ENCODE measurements at regions not wholly inside any gene's neighbourhood (a gene's known extent, or its start where the extent isn't known, plus 50 kb on each side); places are given as distances from the start of the nearest gene placed in this dataset.
A peak's percentile ranks its signal among the peaks of the same experiment; 100 is the strongest.
"Not testable (repeated sequence)": the region's sequence is repeated elsewhere in the genome, so short reads cannot be mapped to it uniquely, and the experiment has no call there.

DNA sequence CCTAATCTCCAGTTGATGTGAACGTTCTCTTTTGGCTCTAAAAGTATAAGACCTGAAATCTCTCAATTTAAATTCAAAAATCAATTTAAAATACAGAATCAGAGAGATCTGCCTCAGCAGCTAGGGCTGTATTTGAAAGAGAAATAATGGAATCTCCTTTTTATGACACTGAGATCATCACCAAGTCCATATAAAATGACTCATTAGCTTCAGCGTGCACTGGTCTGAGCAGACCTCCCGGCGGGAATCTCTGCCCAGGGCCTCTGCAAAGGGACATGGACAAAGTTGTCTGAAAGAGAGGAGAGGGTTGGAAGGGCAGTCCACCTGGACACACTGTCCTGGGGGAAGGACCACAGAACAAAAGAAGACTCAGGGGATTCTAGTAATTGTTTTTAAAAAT, 855.6 kb downstream of the EFNB2 start:
- H3K4me1 Mint-ChIP-seq = no peaks in the 10 kb centered on the region
- TF ChIP-seq, protein P1, sequence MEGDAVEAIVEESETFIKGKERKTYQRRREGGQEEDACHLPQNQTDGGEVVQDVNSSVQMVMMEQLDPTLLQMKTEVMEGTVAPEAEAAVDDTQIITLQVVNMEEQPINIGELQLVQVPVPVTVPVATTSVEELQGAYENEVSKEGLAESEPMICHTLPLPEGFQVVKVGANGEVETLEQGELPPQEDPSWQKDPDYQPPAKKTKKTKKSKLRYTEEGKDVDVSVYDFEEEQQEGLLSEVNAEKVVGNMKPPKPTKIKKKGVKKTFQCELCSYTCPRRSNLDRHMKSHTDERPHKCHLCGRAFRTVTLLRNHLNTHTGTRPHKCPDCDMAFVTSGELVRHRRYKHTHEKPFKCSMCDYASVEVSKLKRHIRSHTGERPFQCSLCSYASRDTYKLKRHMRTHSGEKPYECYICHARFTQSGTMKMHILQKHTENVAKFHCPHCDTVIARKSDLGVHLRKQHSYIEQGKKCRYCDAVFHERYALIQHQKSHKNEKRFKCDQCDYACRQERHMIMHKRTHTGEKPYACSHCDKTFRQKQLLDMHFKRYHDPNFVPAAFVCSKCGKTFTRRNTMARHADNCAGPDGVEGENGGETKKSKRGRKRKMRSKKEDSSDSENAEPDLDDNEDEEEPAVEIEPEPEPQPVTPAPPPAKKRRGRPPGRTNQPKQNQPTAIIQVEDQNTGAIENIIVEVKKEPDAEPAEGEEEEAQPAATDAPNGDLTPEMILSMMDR (IDR thresholded peaks at IDR 0.05; ENCODE audit: unreplicated experiment in 3 of 3) = no peak

DNA sequence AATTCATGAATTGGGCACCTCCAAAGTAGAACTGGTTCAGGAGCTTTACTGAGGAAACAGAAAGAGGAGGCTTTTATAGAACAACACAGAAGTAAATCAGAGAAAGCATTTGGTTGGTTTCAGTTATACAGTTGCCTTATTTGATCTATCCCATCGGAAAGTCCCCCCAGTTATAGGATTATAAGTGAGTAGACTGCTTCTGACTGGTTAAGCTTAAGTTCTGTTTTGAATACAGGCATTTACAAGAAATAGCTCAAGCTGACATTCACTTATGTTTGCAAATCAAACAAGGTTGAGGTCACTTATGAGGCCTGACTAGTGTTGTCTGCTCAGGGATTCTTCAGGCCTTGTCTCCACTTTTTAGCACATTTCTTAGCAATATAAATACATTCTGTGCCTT, 857.4 kb downstream of the EFNB2 start:
- H3K4me3 Mint-ChIP-seq = no peak overlapping the region

More for the DNA sequence above, 855.6 kb downstream of the EFNB2 start:
- Mint-ChIP-seq H3K36me3 (ENCODE audit: low read depth) (no peaks in the 10 kb centered on the region), H3K27me3 (ENCODE audit: low read depth) (no peaks in the 10 kb centered on the region), H3K9me3 (peaks cover 6% of the 10 kb centered on the region), H3K4me3 (no peak overlapping the region), H3K27ac (no peak overlapping the region)

DNA sequence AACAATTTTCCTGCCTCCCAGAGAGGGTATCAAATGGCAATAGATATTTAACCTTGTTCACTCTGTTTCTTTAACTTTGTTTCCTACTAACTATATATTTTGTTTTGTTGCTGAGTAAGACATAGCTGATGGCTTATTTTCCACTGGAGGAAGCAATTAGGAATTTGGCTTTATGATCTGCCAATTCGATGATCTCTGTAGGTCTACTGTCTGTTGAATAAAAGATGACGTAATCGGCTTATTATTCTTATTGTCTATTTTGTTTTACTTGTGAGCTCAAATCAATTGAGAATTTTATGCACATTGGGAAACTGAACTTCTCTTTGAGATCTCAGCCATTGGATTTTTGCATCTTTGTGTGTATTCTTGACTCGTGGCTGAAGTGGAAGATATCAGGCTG, 862.6 kb downstream of the EFNB2 start:
- no peak overlapping the region for H3K4me3 Mint-ChIP-seq
- H3K36me3 Mint-ChIP-seq (ENCODE audit: low read depth) = no peaks in the 10 kb centered on the region
- TF ChIP-seq, protein P1 (IDR thresholded peaks at IDR 0.05; ENCODE audit: unreplicated experiment in 3 of 3) = no peak
- no peak overlapping the region for H3K27ac Mint-ChIP-seq
- no peaks in the 10 kb centered on the region for H3K9me3 Mint-ChIP-seq
- H3K4me1 Mint-ChIP-seq = peaks cover 6% of the 10 kb centered on the region
- no peaks in the 10 kb centered on the region for H3K27me3 Mint-ChIP-seq (ENCODE audit: low read depth)

More for the DNA sequence above, 857.4 kb downstream of the EFNB2 start:
- Mint-ChIP-seq H3K27ac (no peak overlapping the region), H3K27me3 (ENCODE audit: low read depth) (no peaks in the 10 kb centered on the region), H3K9me3 (peaks cover 6% of the 10 kb centered on the region), H3K4me1 (no peaks in the 10 kb centered on the region), H3K36me3 (ENCODE audit: low read depth) (no peaks in the 10 kb centered on the region)
- TF ChIP-seq, protein P1 (IDR thresholded peaks at IDR 0.05; ENCODE audit: unreplicated experiment in 3 of 3) = no peak

DNA sequence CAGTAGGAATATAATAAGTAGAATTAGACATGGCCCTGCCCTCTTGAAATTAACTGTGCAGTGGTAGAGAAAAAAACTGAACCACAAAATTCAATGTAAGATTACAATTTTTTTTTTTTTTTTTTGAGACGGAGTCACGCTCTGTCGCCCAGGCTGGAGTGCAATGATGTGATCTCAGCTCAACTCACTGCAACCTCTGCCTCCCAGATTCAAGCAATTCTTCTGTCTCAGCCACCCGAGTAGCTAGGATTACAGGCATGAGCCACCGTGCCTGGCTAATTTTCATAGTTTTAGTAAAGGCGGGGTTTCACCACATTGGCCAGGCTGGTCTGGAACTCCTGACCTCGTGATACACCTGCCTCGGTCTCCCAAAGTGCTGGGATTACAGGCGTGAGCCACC, 864.3 kb downstream of the EFNB2 start:
- H3K27ac Mint-ChIP-seq = peak overlapping the region in 1 of 3 experiments; percentile 56
- H3K9me3 Mint-ChIP-seq; H3K27me3 Mint-ChIP-seq (ENCODE audit: low read depth); H3K4me1 Mint-ChIP-seq; H3K36me3 Mint-ChIP-seq (ENCODE audit: low read depth); H3K4me3 Mint-ChIP-seq: not testable (repeated sequence)

DNA sequence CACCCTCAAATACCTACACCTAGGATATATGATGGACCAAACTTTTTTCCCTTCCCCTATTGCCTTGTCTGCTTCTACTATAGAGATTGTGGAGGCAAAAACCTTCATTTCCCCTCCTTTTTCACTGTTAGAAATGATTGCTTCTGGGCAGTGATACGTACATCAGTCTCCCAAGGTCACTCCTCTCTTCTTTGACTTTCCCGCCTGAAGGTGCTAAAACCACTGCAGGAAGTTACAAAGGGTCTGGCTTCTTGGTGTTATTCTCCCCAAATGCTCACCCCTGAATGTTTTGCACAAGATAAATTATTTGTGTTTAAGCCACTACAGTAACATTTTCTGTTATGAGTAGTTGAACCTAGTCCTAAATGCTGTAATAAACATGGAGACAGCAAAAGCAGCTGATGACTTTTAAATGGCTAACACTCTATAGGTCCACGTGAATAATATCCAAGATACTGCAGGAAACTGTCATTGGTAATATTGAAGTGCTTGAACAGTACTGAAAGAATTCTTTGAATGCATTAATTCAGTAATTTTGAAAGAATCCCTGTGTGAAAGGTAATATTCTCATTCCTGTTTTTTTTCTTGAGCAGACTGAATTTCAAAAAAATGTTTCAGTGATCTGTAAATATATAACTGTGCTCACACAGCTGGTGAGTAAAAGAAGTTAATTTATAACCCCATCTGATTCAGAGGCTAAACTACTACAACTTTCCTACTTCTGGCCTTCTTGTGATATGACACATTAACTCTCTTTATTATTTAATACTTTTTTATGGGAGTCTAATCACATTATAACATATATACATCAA, 865.1 kb downstream of the EFNB2 start:
- Mint-ChIP-seq H3K4me3 (no peak overlapping the region), H3K4me1 (peaks cover 6% of the 10 kb centered on the region), H3K9me3 (peaks cover 2% of the 10 kb centered on the region), H3K27ac (peak overlapping the region; percentile 80 to 89 (median 86)), H3K36me3 (ENCODE audit: low read depth) (no peaks in the 10 kb centered on the region), H3K27me3 (ENCODE audit: low read depth) (no peaks in the 10 kb centered on the region)
- TF ChIP-seq, protein P1 (IDR thresholded peaks at IDR 0.05; ENCODE audit: unreplicated experiment in 3 of 3) = no peak

DNA sequence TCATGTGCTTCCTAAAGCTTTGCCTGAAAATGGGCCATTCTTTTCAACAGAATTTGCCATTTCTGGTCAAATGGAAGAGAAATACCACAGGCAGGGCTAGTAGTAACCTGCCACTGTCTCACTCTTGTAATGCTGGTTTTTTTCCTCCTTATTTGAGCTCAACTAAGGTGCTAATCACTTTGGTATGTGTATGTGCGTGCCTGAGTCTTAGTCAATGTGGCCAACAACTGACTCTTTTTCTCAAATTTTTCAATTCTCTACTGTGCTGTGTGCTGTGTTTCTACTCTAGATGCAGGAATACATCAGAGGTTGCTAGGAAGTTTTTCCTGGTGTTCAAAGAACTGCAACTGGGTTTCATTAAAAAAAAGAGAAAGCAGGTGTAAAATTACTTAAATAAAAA, 870.2 kb downstream of the EFNB2 start:
- no peak overlapping the region for H3K27ac Mint-ChIP-seq
- peaks cover 2% of the 10 kb centered on the region for H3K9me3 Mint-ChIP-seq
- H3K36me3 Mint-ChIP-seq (ENCODE audit: low read depth) = no peaks in the 10 kb centered on the region
- no peaks in the 10 kb centered on the region for H3K27me3 Mint-ChIP-seq (ENCODE audit: low read depth)
- TF ChIP-seq, protein P1 (IDR thresholded peaks at IDR 0.05; ENCODE audit: unreplicated experiment in 3 of 3) = no peak
- H3K4me3 Mint-ChIP-seq = no peak overlapping the region
- H3K4me1 Mint-ChIP-seq = peaks cover 4% of the 10 kb centered on the region
